M059J (cell line): ENCODE measurements at regions not wholly inside any gene's neighbourhood (a gene's known extent, or its start where the extent isn't known, plus 50 kb on each side); places are given as distances from the start of the nearest gene placed in this dataset.

Experiments used
- DNase-seq: peaks from one replicate; pipeline ENCODE4 v3.0.0-alpha.2; 2012; ENCODE audit warnings: low read depth

- DNase-seq, result no peak
These were observed 819.3 kb downstream of the ROBO2 start for GRCh38 chr3:77859156-77859555.

GRCh38 chr3:77868725-77869124 lies 828.8 kb downstream of the ROBO2 start:
- no peak for DNase-seq

- no peak for DNase-seq
These were observed 829.5 kb downstream of the ROBO2 start for GRCh38 chr3:77869423-77869822.

DNA sequence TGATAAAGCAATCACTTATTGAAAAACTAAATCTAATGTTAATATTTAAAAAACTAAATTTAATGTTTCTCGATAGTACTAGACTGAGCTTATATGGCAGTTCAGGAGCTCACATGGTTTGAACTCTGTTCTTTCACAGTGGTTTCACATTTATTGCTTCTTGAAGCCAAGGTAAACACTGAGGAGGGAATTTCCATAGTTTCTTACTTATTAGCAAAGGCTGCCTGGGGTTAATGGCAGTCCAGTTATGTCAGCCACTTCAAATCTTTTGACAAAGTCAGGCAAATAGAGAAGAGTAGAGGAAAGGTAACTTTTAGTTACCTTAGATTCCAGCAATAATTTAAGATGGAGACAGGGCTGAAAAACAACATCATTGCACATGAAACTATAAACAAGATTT lies 831.5 kb downstream of the ROBO2 start:
- no peak for DNase-seq

GRCh38 chr3:77873598-77873997 lies 833.7 kb downstream of the ROBO2 start:
- no peak for DNase-seq

DNA sequence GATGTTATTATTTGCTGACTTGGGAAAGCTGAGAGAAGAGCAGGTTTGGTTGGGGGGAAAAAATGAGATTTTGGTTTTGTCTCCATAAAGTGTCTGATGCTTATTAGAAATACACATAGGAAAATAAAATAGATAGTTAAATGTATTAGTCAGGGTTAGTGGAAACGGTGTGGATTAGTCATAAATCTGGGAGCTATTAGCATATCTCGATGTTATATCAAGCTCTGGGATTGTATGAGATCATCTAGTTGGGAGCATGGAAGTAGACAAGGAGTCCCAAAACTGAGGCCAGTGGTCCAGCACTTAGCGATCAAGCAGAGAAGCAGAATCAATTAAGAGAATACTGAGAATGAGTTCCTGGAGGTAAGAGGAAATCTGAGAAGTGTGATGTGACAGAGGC lies 845.5 kb downstream of the ROBO2 start:
- DNase-seq, result peak; percentile 24

DNA sequence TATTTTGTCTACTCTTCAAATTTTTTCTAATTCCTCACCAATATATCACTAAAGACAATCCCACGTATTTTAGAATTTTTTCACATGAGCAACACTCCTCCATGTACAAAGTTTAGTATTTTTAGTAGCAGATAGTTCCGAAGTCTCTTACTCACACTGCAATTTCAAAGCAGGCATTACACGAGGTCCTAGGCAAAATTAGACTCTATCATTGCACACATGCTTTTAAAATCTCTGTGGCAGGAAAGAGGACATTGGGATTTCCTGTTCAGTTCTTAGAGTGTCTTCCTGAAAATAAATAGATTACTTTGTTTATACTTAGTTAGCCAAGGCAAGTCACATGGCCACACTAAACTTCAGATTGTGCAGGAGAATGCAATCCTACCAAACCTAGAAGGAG lies 847.7 kb downstream of the ROBO2 start:
- DNase-seq, result no peak

- no peak for DNase-seq
These were observed 849.7 kb downstream of the ROBO2 start for GRCh38 chr3:77889616-77890015.

DNA sequence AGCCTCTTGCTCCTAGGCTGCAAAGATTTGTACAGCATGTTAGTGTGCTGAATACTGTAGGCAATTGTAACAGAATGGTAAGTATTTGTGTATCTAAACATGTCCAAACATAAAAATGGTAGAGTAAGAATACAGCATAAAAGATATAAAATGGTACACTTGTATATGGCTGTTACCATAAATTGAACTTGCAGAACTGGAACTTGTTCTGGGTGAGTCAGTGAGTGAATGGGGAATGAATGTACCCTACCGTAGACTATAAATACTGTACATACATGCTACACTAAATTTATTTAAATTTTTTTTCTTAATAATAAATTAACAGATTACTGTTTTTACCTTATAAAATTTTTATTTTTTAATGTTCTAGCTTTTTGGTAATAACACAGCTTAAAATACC lies 858.7 kb downstream of the ROBO2 start:
- DNase-seq, result no peak

GRCh38 chr3:77902675-77903074 lies 862.8 kb downstream of the ROBO2 start:
- no peak for DNase-seq

DNA sequence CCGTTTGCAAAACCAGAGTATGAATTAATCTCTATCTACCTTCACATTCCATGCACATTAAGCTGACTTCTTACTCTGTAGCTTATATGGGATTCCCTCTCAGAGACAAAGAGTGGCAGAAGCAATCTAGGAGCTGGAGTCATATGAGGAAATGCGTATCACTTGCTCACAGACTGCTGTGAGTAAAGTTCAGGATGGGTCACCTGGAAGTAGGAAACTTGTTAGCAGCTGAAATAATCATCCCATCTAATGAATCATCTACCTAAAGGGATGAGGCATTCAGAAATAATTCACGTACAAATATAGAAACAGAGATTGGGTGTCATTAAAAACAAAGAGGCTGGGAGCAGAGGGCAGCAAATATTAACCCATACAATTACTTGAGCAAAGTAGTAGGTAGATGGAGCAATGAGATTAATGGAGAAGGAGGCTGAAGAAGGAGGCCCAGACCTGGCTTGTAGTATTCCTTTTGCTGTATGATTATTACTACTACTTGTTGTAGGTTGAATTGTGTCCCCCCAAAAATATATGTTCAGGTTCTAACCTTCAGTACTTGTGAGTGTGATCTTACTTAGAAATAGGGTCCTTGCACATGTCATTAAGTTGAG lies 866.3 kb downstream of the ROBO2 start:
- peak; percentile 53 for DNase-seq

- DNase-seq, result no peak
These were observed 873.8 kb downstream of the ROBO2 start for GRCh38 chr3:77913524-77914174.

DNA sequence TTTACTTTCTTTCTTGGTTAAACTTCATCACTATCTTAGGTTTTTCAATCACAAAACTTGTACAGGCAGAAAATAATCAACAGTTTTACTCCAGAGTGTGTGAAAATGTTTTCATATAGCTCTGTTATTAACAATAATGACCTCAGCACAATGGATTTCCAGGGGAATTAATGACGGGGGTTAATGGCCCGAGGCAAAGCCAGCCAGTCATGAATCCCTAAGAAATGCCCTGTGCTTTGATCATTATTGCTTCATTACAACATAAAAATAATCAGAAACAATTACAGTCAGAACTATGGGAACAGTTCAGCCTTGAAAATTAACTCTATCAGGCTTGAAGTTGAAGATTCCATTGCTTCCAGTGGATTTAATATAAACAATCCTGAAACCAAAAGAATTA lies 875.4 kb downstream of the ROBO2 start:
- DNase-seq, result no peak

GRCh38 chr3:77917225-77917624 lies 877.3 kb downstream of the ROBO2 start:
- no peak for DNase-seq

GRCh38 chr3:77919244-77919643 lies 879.3 kb downstream of the ROBO2 start:
- DNase-seq, result no peak

DNA sequence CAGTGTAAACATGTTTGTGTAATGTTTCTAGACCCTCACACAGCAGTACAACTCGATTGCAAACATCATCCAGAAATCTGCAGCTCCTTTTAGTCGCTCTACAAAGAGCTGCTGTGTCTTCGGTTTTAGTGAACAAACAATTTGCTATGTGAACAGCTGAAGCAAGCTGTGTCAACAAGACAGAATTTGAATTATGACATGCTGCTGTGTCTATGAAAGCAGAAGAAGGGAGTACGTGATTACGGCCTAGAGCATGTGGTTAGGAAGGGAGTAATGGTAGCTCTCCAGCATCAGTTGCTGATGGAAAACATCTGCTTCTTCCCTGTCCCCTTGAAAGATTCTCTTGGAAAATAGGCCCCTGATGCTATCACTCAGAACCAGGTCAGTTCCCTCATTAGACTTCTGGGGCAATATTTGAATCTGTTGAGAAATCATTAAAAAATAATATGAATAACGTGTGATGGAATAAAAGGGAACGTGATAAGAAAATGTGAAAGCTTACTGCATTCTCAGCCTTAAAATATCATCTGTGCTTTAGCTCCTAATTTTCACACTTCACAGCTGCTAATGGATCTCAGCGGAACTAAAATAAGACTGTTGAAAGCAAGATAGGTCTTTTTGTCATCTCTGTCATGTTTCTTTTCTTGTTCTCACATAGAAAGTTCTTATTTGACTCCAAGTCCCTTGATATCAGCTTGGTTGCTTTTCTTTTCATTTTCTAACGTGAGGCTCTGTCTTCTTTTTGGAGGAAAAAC lies 891.5 kb downstream of the ROBO2 start:
- DNase-seq, result no peak

DNA sequence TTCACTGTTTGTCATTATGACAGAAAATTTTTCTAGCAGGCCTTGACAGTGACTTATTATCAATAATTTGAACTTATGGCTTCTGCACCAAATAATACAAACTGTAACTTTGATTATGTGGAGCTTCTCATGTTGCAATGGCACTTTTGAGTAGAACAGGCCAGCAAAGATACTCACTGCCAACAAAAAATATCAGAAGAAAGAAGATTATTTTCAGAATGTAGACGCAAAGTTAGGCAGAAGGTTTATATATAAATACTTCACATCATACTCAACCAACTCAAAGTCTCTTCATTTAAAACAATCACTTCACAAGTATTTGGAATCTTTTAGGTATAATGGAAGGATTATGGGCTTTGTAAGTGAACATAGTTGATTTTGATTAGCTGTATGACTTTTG lies 893.0 kb downstream of the ROBO2 start:
- no peak for DNase-seq

DNA sequence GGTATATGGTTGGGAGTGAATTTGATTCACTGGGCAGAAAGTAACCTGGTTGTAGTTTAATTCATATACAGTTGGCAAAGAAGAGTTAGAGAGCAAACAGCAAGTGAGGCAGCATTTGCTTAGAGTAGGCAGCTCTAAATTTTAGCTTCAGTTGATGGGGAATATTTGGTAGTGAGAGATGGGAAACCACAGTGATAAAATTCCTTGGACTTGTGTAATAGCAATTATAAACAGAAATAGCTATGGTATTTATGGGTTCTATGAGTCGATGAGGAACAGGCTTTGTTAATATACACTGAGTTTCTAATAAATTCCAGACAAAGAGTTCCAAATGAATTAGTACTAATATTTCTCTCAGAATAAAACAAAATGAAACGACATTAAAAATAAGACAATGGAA lies 894.0 kb downstream of the ROBO2 start:
- no peak for DNase-seq

GRCh38 chr3:77935418-77935817 lies 895.5 kb downstream of the ROBO2 start:
- DNase-seq, result peak; percentile 6

DNA sequence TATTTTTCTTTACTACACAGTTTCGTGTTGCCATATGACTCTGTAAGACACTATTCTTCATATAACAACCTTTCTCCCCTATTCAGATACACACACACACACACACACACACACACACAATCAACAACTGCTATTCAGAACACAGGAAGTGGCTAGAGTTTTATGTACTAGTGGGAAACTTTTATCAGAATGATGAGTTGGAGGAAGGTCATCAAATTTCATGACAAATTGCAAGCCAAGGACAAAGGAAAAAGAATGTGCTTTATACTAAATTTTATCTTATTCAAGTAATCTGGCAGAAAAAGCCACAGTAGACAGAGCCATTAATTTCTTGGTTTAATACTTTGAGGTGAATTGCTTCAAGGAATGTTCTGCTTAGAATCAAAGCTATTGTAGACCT lies 899.8 kb downstream of the ROBO2 start:
- peak; percentile 35 for DNase-seq

DNA sequence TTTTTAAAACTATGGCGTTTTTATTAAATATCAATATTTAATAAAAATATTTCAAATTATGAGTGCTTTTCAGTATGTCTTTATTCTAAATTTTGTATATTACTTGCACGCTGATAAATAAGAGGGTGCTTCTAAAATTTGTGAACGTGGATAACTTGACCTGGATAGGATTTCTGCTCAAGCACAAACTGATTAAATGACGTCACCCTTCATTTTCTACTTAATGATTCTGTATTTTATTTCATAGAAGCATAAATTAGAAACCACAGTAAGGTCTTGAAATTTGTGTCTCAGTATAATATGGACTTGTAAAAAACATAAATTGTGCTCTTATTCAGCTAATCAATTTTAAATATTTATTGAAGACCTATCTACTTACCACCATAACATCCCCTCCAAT lies 903.7 kb downstream of the ROBO2 start:
- DNase-seq, result no peak

- DNase-seq, result no peak
These were observed 905.4 kb downstream of the ROBO2 start for GRCh38 chr3:77945320-77945719.

- DNase-seq, result no peak
These were observed 907.8 kb downstream of the ROBO2 start for GRCh38 chr3:77947671-77948070.
